ENCODE measurements at regions not wholly inside any gene's neighbourhood (a gene's known extent, or its start where the extent isn't known, plus 50 kb on each side); places are given as distances from the start of the nearest gene placed in this dataset.

DNA sequence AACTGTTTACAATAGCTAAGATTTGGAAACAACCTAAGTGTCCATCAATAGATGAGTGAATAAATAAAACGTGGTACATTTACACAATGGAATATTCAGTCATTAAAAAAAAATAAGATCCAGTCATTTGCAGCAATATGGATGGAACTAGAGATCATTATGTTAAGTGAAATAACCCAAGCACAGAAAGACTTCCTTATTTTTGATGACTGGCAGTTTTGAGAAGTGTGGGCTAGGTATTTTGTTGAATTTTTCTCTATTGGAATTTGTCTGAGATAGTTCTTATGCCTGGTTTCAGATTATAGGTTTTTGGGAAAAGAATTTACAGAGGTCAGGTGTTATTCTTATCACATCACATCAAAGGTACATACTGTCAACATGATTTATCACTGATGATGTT, 293.8 kb upstream of the ARSJ start:
- no peak for DNase-seq (ENCODE audit: low read depth)
- TF ChIP-seq, protein P1, sequence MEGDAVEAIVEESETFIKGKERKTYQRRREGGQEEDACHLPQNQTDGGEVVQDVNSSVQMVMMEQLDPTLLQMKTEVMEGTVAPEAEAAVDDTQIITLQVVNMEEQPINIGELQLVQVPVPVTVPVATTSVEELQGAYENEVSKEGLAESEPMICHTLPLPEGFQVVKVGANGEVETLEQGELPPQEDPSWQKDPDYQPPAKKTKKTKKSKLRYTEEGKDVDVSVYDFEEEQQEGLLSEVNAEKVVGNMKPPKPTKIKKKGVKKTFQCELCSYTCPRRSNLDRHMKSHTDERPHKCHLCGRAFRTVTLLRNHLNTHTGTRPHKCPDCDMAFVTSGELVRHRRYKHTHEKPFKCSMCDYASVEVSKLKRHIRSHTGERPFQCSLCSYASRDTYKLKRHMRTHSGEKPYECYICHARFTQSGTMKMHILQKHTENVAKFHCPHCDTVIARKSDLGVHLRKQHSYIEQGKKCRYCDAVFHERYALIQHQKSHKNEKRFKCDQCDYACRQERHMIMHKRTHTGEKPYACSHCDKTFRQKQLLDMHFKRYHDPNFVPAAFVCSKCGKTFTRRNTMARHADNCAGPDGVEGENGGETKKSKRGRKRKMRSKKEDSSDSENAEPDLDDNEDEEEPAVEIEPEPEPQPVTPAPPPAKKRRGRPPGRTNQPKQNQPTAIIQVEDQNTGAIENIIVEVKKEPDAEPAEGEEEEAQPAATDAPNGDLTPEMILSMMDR (conservative IDR thresholded peaks at IDR 0.05; ENCODE audit: control insufficient read depth, insufficient read depth, low read depth, low read length), result no peak
- no peak overlapping the region for H3K4me3 ChIP-seq (ENCODE audit: control insufficient read depth, low read depth, low read length)

DNA sequence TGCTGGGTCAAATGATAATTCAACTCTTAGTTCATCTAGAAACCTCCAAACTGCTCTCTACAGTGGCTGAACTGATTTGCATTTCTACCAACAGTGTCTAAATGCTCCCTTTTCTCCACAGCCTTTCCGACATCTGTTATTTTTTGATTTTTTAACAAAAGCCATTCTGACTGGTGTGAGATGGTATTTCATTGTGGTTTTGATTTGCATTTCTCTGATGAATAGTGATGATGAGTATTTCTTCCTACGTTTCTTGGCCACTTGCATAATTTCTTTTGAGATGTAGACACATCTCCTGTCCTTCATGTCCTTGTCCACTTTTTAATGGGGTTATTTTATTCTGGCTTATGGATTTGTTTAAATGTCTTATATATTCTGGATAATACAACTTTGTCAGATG, 298.2 kb upstream of the ARSJ start:
- H3K4me3 ChIP-seq (ENCODE audit: control insufficient read depth, low read depth, low read length), result no peak overlapping the region
- peak; percentile 59 for DNase-seq (ENCODE audit: low read depth)
- TF ChIP-seq, protein P1 (conservative IDR thresholded peaks at IDR 0.05; ENCODE audit: control insufficient read depth, insufficient read depth, low read depth, low read length), result no peak

DNA sequence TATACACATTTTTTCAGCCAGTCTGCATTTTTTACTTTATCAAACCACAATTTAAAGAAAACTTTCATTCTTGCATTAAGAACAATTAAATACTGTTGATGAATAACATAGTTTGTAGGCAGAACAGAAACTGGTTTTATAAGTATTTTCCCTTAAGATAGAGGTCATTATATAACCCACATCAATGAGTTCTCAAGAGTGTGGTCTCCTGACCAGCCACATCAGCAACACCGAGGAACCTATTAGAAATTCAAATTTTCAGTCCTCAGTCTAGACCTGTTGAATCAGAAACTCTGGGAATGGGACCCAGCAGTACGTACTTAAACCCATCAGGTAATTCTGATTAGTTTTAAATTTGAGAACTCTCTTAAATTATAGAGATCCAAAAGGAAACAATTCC, 299.6 kb upstream of the ARSJ start:
- no peak for DNase-seq (ENCODE audit: low read depth)
- H3K4me3 ChIP-seq (ENCODE audit: control insufficient read depth, low read depth, low read length), result no peak overlapping the region
- TF ChIP-seq, protein P1 (conservative IDR thresholded peaks at IDR 0.05; ENCODE audit: control insufficient read depth, insufficient read depth, low read depth, low read length), result no peak

DNA sequence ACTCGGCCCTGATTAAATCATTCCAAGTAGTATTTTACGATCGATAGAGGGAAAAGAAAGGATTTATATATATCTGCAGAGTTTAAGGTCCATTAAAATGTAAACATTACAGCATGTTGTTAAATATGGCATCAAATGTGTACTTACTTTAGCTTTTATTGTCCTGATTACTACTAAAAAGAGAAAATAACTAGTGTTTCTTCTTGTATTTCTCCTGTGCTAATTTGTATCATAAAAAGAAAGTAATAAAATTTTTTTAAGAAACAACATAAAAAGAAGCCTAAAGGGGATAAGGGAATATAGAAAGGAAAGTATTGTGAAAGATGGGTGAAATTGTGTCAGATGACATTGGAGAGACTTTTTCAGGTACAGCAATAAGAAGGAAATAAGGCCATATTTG, 300.3 kb upstream of the ARSJ start:
- DNase-seq (ENCODE audit: low read depth), result no peak
- no peak overlapping the region for H3K4me3 ChIP-seq (ENCODE audit: control insufficient read depth, low read depth, low read length)
- TF ChIP-seq, protein P1 (conservative IDR thresholded peaks at IDR 0.05; ENCODE audit: control insufficient read depth, insufficient read depth, low read depth, low read length), result no peak

DNA sequence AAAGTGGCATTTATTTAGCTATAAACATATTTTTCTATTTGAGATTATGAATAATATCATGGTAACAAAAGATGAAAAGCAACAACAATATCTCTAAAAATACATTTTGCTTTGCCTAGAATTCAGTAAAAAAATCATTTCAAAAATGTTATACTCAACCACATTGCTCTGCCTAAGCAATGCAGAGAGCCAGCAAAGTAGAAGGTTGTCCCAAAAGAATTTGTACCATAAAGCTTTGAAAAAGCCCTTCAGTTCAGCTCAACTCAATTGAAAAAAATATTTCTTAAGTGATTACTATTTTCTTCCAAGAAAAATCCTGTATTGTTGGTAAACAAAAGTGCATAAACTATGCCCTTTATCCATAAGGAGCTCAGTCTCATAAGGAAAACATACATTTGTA, 301.2 kb upstream of the ARSJ start:
- TF ChIP-seq, protein P1 (conservative IDR thresholded peaks at IDR 0.05; ENCODE audit: control insufficient read depth, insufficient read depth, low read depth, low read length), result no peak
- no peak overlapping the region for H3K4me3 ChIP-seq (ENCODE audit: control insufficient read depth, low read depth, low read length)
- DNase-seq (ENCODE audit: low read depth), result no peak

DNA sequence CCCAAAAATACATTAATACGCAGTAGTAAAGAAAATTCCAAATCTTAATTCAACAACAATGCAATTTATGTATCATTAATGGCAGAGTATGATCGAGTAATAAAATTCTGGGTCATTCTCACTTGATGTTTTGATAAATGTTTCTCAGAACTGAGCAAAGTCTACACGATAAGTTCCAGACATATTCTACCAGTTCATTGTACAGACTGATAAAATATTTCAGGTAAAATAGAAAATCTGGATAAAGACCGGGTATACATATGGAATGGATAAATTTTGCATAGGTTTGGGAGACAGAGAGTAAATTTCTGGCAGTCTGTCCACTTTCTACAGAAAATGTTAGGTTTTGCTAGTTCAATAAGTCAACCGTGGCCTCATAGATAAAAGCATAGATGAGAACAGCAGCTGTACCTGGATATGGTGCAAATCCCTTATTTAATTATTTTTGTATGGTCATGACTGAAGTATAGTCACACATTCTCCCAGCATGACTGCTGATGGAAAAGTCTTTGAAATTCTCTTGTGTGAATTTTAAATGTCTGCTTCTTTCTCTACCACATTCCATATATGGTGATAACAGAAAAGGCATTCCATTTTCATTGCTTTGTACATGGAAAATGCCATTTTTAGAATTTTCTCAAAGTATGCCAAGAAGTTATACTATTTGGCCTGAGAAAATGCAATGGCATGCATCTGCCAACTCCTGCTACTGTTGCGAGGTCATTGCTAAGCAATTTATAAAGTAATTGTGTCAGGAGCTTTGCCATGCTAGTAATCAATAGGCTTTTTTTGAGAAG, 301.9 kb upstream of the ARSJ start:
- peak; percentile 40 for DNase-seq (ENCODE audit: low read depth)
- TF ChIP-seq, protein P1 (conservative IDR thresholded peaks at IDR 0.05; ENCODE audit: control insufficient read depth, insufficient read depth, low read depth, low read length), result no peak
- H3K4me3 ChIP-seq (ENCODE audit: control insufficient read depth, low read depth, low read length), result no peak overlapping the region

Measured in fibroblast of mammary gland (primary cell).